ENCODE measurements at regions not wholly inside any gene's neighbourhood (a gene's known extent, or its start where the extent isn't known, plus 50 kb on each side); places are given as distances from the start of the nearest gene placed in this dataset.
"Not testable (repeated sequence)": the region's sequence is repeated elsewhere in the genome, so short reads cannot be mapped to it uniquely, and the experiment has no call there.

DNA sequence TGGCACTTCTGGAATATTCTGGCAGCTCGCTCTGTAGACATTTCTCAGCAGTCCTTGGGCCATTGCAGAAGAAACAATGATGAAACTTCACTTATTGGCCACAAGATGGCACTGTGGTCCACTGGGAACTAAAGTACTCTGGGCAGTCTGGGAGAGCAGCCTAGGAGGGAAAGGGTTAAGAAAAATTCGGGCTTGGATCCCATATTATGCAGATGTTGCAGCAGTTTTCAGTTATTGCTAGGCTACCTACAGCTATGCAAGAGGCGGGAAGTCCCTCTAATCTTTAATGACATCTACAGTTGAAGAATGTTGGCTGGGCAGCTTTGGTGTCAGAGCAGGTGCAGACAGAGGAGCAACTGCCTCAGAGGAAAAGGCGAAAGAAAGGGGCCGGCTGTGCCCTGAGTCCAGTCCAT, 201.7 kb upstream of the PRSS58 start:
- no peaks in the 10 kb centered on the region for H3K9me3 ChIP-seq (ENCODE audit: control insufficient read depth in 1 of 2, low read length in 2 of 2)

DNA sequence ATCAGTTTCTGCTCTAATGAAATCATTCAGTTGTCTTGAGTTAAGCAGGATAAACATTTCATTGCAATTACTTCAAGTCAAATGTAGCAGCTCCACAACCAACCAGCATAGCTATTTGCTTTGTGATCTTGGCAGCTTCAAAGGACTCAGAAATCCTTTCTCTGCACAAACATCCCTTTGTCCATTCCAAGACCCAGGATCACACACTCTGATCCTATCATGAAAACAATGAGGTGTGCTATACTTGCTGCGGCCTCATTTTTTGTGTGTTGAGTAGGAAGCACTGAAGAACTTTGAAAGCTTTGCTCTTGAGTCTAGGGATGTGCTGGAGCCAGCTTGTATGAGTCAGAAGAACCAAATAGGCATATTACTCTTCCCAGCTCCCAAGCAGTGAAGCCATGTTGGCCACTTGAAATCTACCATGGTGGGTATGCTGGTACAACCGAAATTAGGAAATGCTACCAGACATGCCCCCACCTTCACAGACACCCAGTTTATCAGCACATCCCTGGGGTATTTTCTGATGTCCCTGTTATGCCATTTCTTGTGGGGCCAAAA, 199.4 kb upstream of the PRSS58 start:
- Histone ChIP-seq H3K4me3 (ENCODE audit: low read depth in 1 of 2, low read length in 2 of 2) (no peak overlapping the region), H3K9me3 (ENCODE audit: control insufficient read depth in 1 of 2, low read length in 2 of 2) (no peaks in the 10 kb centered on the region), H3K27ac (ENCODE audit: low read length) (no peak overlapping the region), H3K36me3 (ENCODE audit: control insufficient read depth in 1 of 2, insufficient read depth in 2 of 2, low read length in 2 of 2) (no peaks in the 10 kb centered on the region), H3K4me1 (ENCODE audit: control insufficient read depth in 1 of 2, insufficient read depth in 2 of 2, low read length in 2 of 2) (no peaks in the 10 kb centered on the region), H3K27me3 (ENCODE audit: low read depth, low read length) (no peaks in the 10 kb centered on the region)

More for the DNA sequence above, 201.7 kb upstream of the PRSS58 start:
- Histone ChIP-seq H3K36me3 (ENCODE audit: control insufficient read depth in 1 of 2, insufficient read depth in 2 of 2, low read length in 2 of 2) (no peaks in the 10 kb centered on the region), H3K27me3 (ENCODE audit: low read depth, low read length) (no peaks in the 10 kb centered on the region), H3K4me1 (ENCODE audit: control insufficient read depth in 1 of 2, insufficient read depth in 2 of 2, low read length in 2 of 2) (no peaks in the 10 kb centered on the region), H3K4me3 (ENCODE audit: low read depth in 1 of 2, low read length in 2 of 2) (no peak overlapping the region), H3K27ac (ENCODE audit: low read length) (no peak overlapping the region)

DNA sequence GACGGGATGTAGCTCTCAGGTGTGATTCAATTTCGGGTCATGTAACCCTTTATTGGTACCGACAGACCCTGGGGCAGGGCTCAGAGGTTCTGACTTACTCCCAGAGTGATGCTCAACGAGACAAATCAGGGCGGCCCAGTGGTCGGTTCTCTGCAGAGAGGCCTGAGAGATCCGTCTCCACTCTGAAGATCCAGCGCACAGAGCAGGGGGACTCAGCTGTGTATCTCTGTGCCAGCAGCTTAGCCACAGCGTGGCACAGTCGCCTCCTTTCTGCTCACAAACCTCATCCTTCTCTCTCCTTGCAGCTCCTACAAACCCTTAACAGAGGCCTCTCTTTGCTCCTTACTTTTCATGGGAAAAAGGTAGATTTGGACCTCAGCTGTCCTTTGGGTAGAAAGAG, 197.5 kb upstream of the PRSS58 start:
- Histone ChIP-seq H3K4me1 (ENCODE audit: control insufficient read depth in 1 of 2, insufficient read depth in 2 of 2, low read length in 2 of 2) (no peaks in the 10 kb centered on the region), H3K27me3 (ENCODE audit: low read depth, low read length) (no peaks in the 10 kb centered on the region), H3K36me3 (ENCODE audit: control insufficient read depth in 1 of 2, insufficient read depth in 2 of 2, low read length in 2 of 2) (no peaks in the 10 kb centered on the region), H3K27ac (ENCODE audit: low read length) (no peak overlapping the region), H3K9me3 (ENCODE audit: control insufficient read depth in 1 of 2, low read length in 2 of 2) (no peaks in the 10 kb centered on the region), H3K4me3 (ENCODE audit: low read depth in 1 of 2, low read length in 2 of 2) (no peak overlapping the region)

DNA sequence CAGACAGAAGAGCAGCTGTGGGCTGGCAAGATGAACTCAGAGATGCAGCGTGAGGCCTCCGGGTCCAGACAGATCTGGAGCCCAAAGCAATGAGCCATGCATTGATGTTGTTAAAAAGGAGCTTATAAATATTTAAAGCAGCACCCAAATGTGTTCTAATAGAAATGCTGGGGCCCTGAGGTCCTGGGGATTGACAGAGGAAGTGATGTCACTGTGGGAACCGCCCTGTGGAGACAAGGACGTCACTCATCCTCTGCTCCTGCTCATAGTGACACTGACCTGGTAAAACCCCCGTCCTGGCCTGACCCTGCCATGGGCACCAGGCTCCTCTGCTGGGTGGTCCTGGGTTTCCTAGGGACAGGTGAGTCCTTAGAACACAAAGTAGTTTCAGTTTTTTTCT, 197.0 kb upstream of the PRSS58 start:
- no peaks in the 10 kb centered on the region for H3K36me3 ChIP-seq (ENCODE audit: control insufficient read depth in 1 of 2, insufficient read depth in 2 of 2, low read length in 2 of 2)
- H3K9me3 ChIP-seq (ENCODE audit: control insufficient read depth in 1 of 2, low read length in 2 of 2) = no peaks in the 10 kb centered on the region
- no peak overlapping the region for H3K4me3 ChIP-seq (ENCODE audit: low read depth in 1 of 2, low read length in 2 of 2)
- H3K27me3 ChIP-seq (ENCODE audit: low read depth, low read length) = no peaks in the 10 kb centered on the region
- H3K4me1 ChIP-seq (ENCODE audit: control insufficient read depth in 1 of 2, insufficient read depth in 2 of 2, low read length in 2 of 2) = no peaks in the 10 kb centered on the region
- H3K27ac ChIP-seq (ENCODE audit: low read length) = no peak overlapping the region

DNA sequence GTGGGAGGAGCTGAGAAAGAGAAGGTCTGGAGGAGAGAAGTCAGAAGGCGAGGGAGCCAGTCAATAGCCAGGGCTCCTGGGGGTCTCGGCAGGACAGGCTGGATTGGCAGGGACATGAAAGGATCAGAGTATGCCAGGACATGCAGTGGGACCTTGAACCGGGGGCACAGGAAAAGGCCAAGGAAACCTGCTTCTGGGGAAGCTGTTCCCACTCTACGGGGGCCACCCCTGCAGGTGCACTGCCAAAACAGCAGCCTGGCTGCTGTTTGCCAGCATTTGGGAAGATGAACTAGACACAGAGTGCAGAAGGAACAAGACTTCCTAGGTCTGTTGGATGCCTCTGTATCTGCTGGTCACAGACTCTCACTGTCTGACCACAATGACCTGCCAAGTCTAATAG, 194.9 kb upstream of the PRSS58 start:
- Histone ChIP-seq H3K36me3 (ENCODE audit: control insufficient read depth in 1 of 2, insufficient read depth in 2 of 2, low read length in 2 of 2) (no peaks in the 10 kb centered on the region), H3K27ac (ENCODE audit: low read length) (no peak overlapping the region), H3K27me3 (ENCODE audit: low read depth, low read length) (no peaks in the 10 kb centered on the region), H3K9me3 (ENCODE audit: control insufficient read depth in 1 of 2, low read length in 2 of 2) (no peaks in the 10 kb centered on the region), H3K4me3 (ENCODE audit: low read depth in 1 of 2, low read length in 2 of 2) (no peak overlapping the region), H3K4me1 (ENCODE audit: control insufficient read depth in 1 of 2, insufficient read depth in 2 of 2, low read length in 2 of 2) (no peaks in the 10 kb centered on the region)

DNA sequence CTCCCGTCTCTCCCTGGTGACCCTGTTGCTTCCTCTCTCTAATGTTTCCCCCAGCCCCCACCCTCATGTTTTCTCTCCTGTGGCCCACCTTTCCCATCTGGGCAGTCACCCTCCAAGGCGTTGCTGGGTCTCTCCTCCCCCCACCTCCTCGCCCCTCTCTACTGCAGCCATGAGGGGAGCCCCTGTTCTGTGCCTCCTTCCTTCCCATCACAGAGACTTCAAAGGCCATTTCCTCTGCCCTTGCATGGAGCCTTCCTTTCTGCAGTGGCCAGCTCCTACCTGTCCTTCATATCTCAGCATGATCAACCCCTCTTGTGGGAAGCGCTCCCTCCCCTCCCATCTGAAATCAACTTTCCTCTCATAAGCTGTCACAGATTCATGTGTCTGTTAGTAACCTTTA, 194.0 kb upstream of the PRSS58 start:
- no peaks in the 10 kb centered on the region for H3K9me3 ChIP-seq (ENCODE audit: control insufficient read depth in 1 of 2, low read length in 2 of 2)
- H3K36me3 ChIP-seq (ENCODE audit: control insufficient read depth in 1 of 2, insufficient read depth in 2 of 2, low read length in 2 of 2) = no peaks in the 10 kb centered on the region
- H3K4me3 ChIP-seq (ENCODE audit: low read depth in 1 of 2, low read length in 2 of 2) = no peak overlapping the region
- H3K4me1 ChIP-seq (ENCODE audit: control insufficient read depth in 1 of 2, insufficient read depth in 2 of 2, low read length in 2 of 2) = no peaks in the 10 kb centered on the region
- no peaks in the 10 kb centered on the region for H3K27me3 ChIP-seq (ENCODE audit: low read depth, low read length)
- no peak overlapping the region for H3K27ac ChIP-seq (ENCODE audit: low read length)

DNA sequence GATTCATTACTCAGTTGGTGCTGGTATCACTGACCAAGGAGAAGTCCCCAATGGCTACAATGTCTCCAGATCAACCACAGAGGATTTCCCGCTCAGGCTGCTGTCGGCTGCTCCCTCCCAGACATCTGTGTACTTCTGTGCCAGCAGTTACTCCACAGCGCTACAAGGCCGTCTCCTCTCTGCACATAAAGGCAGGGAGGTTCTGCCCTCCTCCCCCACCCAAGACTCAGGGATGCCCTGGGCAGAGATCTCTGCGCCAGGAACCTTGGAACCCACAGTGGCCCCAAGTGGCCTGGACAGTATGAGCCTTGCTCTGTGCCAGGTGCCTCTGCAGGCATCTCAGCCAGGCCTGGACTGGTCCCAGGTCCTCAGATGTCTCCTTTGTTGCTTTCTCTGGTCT, 193.4 kb upstream of the PRSS58 start:
- Histone ChIP-seq H3K27ac (ENCODE audit: low read length) (no peak overlapping the region), H3K9me3 (ENCODE audit: control insufficient read depth in 1 of 2, low read length in 2 of 2) (no peaks in the 10 kb centered on the region), H3K27me3 (ENCODE audit: low read depth, low read length) (no peaks in the 10 kb centered on the region), H3K4me1 (ENCODE audit: control insufficient read depth in 1 of 2, insufficient read depth in 2 of 2, low read length in 2 of 2) (no peaks in the 10 kb centered on the region), H3K4me3 (ENCODE audit: low read depth in 1 of 2, low read length in 2 of 2) (no peak overlapping the region), H3K36me3 (ENCODE audit: control insufficient read depth in 1 of 2, insufficient read depth in 2 of 2, low read length in 2 of 2) (no peaks in the 10 kb centered on the region)

DNA sequence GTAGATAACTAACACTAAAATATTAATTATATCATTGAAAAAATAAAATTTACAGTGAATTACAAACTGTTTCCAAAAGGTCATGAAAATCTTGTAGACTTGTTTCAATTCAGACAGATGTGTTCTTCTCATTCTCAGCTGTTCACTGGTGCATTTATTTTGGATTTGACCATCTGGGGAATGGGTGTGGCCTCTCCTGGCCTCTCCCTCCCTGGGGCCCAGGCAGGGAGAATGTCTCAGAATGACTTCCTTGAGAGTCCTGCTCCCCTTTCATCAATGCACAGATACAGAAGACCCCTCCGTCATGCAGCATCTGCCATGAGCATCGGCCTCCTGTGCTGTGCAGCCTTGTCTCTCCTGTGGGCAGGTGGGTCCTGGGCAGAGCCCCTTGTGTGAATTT, 192.8 kb upstream of the PRSS58 start:
- no peaks in the 10 kb centered on the region for H3K36me3 ChIP-seq (ENCODE audit: control insufficient read depth in 1 of 2, insufficient read depth in 2 of 2, low read length in 2 of 2)
- no peak overlapping the region for H3K4me3 ChIP-seq (ENCODE audit: low read depth in 1 of 2, low read length in 2 of 2)
- H3K9me3 ChIP-seq (ENCODE audit: control insufficient read depth in 1 of 2, low read length in 2 of 2) = no peaks in the 10 kb centered on the region
- no peak overlapping the region for H3K27ac ChIP-seq (ENCODE audit: low read length)
- H3K27me3 ChIP-seq (ENCODE audit: low read depth, low read length) = no peaks in the 10 kb centered on the region
- no peaks in the 10 kb centered on the region for H3K4me1 ChIP-seq (ENCODE audit: control insufficient read depth in 1 of 2, insufficient read depth in 2 of 2, low read length in 2 of 2)

DNA sequence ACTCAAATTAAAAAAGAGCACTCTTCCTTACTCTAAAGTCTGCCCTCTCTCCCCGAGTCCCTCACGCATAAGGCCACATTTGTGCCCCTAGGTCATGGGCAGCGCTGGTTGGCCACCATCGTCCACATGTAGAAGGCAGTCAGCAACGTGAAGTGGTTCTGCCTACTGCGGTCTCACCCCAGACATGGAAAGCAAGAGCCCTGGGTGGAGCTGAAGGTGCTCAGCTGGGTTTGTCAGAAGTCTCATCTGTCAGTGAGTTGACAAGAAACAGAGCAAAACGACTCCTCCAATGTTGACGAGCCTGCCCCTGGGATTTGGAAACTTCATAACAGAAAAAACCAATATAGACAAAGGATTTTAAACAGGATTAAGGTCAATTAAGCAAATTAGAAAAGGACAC, 192.3 kb upstream of the PRSS58 start:
- Histone ChIP-seq H3K4me1 (ENCODE audit: control insufficient read depth in 1 of 2, insufficient read depth in 2 of 2, low read length in 2 of 2) (no peaks in the 10 kb centered on the region), H3K27me3 (ENCODE audit: low read depth, low read length) (peaks cover 3% of the 10 kb centered on the region), H3K36me3 (ENCODE audit: control insufficient read depth in 1 of 2, insufficient read depth in 2 of 2, low read length in 2 of 2) (no peaks in the 10 kb centered on the region), H3K4me3 (ENCODE audit: low read depth in 1 of 2, low read length in 2 of 2) (no peak overlapping the region), H3K27ac (ENCODE audit: low read length) (no peak overlapping the region), H3K9me3 (ENCODE audit: control insufficient read depth in 1 of 2, low read length in 2 of 2) (no peaks in the 10 kb centered on the region)

DNA sequence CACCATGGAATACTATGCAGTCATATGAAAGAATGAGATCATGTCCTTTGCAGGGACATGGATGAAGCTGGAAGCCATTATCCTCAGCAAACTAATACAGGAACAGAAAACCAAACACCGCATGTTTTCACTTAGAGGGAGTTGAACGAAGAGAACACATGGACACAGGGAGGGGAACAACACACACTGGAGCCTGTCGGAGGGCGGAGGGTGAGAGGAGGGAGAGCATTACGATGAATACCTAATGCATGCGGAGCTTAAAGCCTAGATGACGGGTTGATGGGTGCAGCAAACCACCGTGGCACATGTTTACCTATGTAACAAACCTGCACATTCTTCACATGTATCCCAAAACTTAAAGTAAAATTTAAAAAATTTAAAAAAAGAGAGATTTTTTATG, 191.0 kb upstream of the PRSS58 start:
- not testable (repeated sequence) for H3K36me3 ChIP-seq (ENCODE audit: control insufficient read depth in 1 of 2, insufficient read depth in 2 of 2, low read length in 2 of 2); H3K4me1 ChIP-seq (ENCODE audit: control insufficient read depth in 1 of 2, insufficient read depth in 2 of 2, low read length in 2 of 2); H3K27me3 ChIP-seq (ENCODE audit: low read depth, low read length); H3K9me3 ChIP-seq (ENCODE audit: control insufficient read depth in 1 of 2, low read length in 2 of 2); H3K4me3 ChIP-seq (ENCODE audit: low read depth in 1 of 2, low read length in 2 of 2); H3K27ac ChIP-seq (ENCODE audit: low read length)

DNA sequence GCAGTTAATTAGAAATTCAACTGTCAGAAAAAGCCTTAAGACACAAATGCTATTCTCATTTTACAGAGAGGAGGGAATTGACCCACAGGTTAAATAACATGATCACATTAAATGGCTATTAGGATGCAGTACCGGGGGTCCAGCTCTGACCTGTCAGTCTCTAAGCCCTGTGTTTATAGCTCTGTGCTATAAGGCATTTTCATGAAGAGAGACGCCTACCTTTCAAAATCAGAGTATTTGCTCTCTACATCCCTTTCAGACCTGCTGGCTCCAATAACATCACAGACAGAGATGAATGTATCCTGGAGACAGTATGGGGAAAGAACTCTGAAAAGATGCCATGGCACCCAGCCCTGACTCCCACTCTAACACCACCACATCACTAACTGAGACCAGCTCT, 189.9 kb upstream of the PRSS58 start:
- H3K4me3 ChIP-seq (ENCODE audit: low read depth in 1 of 2, low read length in 2 of 2) = no peak overlapping the region
- H3K9me3 ChIP-seq (ENCODE audit: control insufficient read depth in 1 of 2, low read length in 2 of 2) = no peaks in the 10 kb centered on the region
- H3K36me3 ChIP-seq (ENCODE audit: control insufficient read depth in 1 of 2, insufficient read depth in 2 of 2, low read length in 2 of 2) = no peaks in the 10 kb centered on the region
- H3K27me3 ChIP-seq (ENCODE audit: low read depth, low read length) = peaks cover 3% of the 10 kb centered on the region
- no peaks in the 10 kb centered on the region for H3K4me1 ChIP-seq (ENCODE audit: control insufficient read depth in 1 of 2, insufficient read depth in 2 of 2, low read length in 2 of 2)
- H3K27ac ChIP-seq (ENCODE audit: low read length) = no peak overlapping the region

DNA sequence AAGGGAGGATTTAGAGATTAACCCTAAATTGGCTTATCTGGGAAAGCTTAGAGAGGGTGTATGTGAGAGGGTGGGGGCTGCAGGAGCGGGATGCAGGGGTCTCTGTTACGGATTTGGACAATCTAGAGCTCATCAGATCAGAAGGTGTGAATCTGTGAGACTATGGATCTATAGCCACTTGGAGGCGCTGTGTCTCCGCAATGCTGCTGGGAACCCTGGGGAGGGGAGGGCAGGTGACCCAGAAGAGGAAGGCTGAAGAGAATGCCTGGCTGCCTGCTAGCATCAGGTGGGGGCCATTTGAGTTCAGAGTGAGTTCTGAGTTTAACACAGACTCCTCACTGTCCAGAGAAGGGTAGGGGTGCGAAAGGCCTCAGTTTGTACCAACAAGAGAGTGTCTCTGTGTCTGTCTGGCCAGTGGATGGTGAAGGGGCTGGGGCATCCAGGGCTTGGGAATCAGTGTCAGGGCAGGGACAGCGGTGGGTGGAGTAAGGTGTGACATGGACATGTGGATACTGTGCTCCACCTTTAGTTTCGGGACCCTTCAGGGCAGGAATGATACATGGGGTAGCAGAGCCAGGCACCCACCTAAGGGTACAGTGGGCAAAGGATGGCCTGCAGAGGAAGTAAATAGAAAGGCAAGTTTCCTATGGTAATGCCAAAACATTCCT, 187.3 kb upstream of the PRSS58 start:
- peaks cover 3% of the 10 kb centered on the region for H3K27me3 ChIP-seq (ENCODE audit: low read depth, low read length)
- H3K4me1 ChIP-seq (ENCODE audit: control insufficient read depth in 1 of 2, insufficient read depth in 2 of 2, low read length in 2 of 2) = no peaks in the 10 kb centered on the region
- H3K36me3 ChIP-seq (ENCODE audit: control insufficient read depth in 1 of 2, insufficient read depth in 2 of 2, low read length in 2 of 2) = no peaks in the 10 kb centered on the region
- no peaks in the 10 kb centered on the region for H3K9me3 ChIP-seq (ENCODE audit: control insufficient read depth in 1 of 2, low read length in 2 of 2)
- H3K27ac ChIP-seq (ENCODE audit: low read length) = no peak overlapping the region
- no peak overlapping the region for H3K4me3 ChIP-seq (ENCODE audit: low read depth in 1 of 2, low read length in 2 of 2)

Measured in muscle layer of duodenum (tissue), 2 donors.